A673 (cell line): ENCODE measurements at regions not wholly inside any gene's neighbourhood (a gene's known extent, or its start where the extent isn't known, plus 50 kb on each side); places are given as distances from the start of the nearest gene placed in this dataset.

Source experiments
- EZH2 ChIP-seq: fragments of 200-600 bp; sonication (generic); IDR thresholded peaks from 2 replicates; pipeline ENCODE4 v1.6.1; 2017; ENCODE audit warnings: borderline replicate concordance, low read depth, mild to moderate bottlenecking, mixed read lengths, antibody characterized with exemption, low read length; ENCODE audit not compliant: poor library complexity, severe bottlenecking
- TF ChIP-seq, protein P1 (sequence below): fragments of 300-800, 200-600 bp; sonication (generic); conservative IDR thresholded peaks from 2 replicates; pipeline ENCODE4 v1.5.1; 2017; ENCODE audit warnings: low read depth, mild to moderate bottlenecking, antibody characterized with exemption, low read length, moderate library complexity, mixed read lengths

GRCh38 chr15:31234815-31235214 is 91.8 kb upstream of the KLF13 start:
- TF ChIP-seq, protein P1, sequence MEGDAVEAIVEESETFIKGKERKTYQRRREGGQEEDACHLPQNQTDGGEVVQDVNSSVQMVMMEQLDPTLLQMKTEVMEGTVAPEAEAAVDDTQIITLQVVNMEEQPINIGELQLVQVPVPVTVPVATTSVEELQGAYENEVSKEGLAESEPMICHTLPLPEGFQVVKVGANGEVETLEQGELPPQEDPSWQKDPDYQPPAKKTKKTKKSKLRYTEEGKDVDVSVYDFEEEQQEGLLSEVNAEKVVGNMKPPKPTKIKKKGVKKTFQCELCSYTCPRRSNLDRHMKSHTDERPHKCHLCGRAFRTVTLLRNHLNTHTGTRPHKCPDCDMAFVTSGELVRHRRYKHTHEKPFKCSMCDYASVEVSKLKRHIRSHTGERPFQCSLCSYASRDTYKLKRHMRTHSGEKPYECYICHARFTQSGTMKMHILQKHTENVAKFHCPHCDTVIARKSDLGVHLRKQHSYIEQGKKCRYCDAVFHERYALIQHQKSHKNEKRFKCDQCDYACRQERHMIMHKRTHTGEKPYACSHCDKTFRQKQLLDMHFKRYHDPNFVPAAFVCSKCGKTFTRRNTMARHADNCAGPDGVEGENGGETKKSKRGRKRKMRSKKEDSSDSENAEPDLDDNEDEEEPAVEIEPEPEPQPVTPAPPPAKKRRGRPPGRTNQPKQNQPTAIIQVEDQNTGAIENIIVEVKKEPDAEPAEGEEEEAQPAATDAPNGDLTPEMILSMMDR, result no peak
- TF ChIP-seq EZH2, result no peak
